H1 (cell line): ENCODE measurements at regions not wholly inside any gene's neighbourhood (a gene's known extent, or its start where the extent isn't known, plus 50 kb on each side); places are given as distances from the start of the nearest gene placed in this dataset.

Experiments used
- CHD1 ChIP-seq: IDR thresholded peaks from 2 replicates; pipeline ENCODE4 v1.6.1; 2012; ENCODE audit warnings: low read depth, low read length, improper control_type of control experiment
- KDM4A ChIP-seq: IDR thresholded peaks from one replicate; pipeline ENCODE4 v1.7.1; 2012; ENCODE audit warnings: low read depth, mild to moderate bottlenecking, moderate library complexity, low read length, inconsistent platforms; ENCODE audit not compliant: severe bottlenecking
- KDM5A ChIP-seq: fragments of 200-600 bp; IDR thresholded peaks from 2 replicates; pipeline ENCODE4 v1.7.1; 2012; ENCODE audit warnings: mild to moderate bottlenecking, low read length, inconsistent platforms, mixed read lengths
- NANOG ChIP-seq: IDR thresholded peaks from 2 replicates; pipeline ENCODE4 v1.6.1; 2011; ENCODE audit warnings: low read length, low read depth, mild to moderate bottlenecking, inconsistent platforms; ENCODE audit not compliant: insufficient read depth, poor library complexity, severe bottlenecking
- PHF8 ChIP-seq: fragments of 200-600 bp; sonication (generic); conservative IDR thresholded peaks from 2 replicates; pipeline ENCODE4 v1.7.1; 2012; ENCODE audit warnings: low read depth, mild to moderate bottlenecking, inconsistent platforms, low read length, moderate library complexity
- POLR2A ChIP-seq, 2 experiments: IDR thresholded peaks; 1 replicate in 1 of 2; 2 replicates in 1 of 2; pipeline ENCODE4 v1.6.1; 2011; ENCODE audit warnings: low read depth in 2 of 2, low read length in 2 of 2, mild to moderate bottlenecking in 2 of 2; ENCODE audit errors: control extremely low read depth in 1 of 2
- RAD21 ChIP-seq, 2 experiments: IDR thresholded peaks in 1 of 2; conservative IDR thresholded peaks in 1 of 2; 2 replicates each; pipeline ENCODE4 v1.6.1; 2011; ENCODE audit warnings: low read depth in 2 of 2, low read length in 2 of 2, improper control_type of control experiment in 1 of 2, inconsistent platforms in 1 of 2, mild to moderate bottlenecking in 1 of 2, moderate library complexity in 1 of 2

DNA sequence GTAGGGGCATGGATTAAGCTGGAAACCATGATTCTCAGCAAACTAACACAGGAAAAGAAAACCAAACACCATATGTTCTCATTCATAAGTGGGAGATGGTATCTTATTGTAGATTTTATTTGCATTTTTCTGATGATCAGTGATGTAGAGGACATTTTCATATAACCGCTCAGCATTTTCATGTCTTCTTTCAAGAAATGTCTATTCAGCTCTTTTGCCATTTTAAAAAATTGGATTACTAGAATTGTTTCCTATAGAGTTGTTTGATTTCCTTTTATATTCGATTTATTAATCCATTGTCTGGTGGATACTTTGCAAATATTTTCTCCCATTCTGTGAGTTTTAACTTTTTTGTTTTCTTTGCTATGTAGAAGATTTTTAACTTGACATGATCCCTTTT is 682.2 kb upstream of the BCHE start (continued):
- TF ChIP-seq RAD21 (IDR thresholded peaks at IDR 0.05 in 1 of 2, conservative IDR thresholded peaks at IDR 0.05 in 1 of 2; ENCODE audit: low read depth in 2 of 2, low read length in 2 of 2) = no peak
- TF ChIP-seq KDM5A = no peak
- no peak for TF ChIP-seq PHF8
- no peak for TF ChIP-seq KDM4A
- no peak for TF ChIP-seq CHD1
- TF ChIP-seq NANOG = no peak
- no peak for TF ChIP-seq POLR2A (IDR thresholded peaks at IDR 0.05; ENCODE audit: control extremely low read depth in 1 of 2, low read depth in 2 of 2, low read length in 2 of 2)
- TF ChIP-seq, all 59 proteins: peak for 0
